ENCODE measurements at regions not wholly inside any gene's neighbourhood (a gene's known extent, or its start where the extent isn't known, plus 50 kb on each side); places are given as distances from the start of the nearest gene placed in this dataset.
A peak's percentile ranks its signal among the peaks of the same experiment; 100 is the strongest.

GRCh38 chr10:4046030-4046429 is 261.0 kb upstream of the KLF6 start:
- no peak for DNase-seq (ENCODE audit: low spot score)
- TF ChIP-seq, protein P1, sequence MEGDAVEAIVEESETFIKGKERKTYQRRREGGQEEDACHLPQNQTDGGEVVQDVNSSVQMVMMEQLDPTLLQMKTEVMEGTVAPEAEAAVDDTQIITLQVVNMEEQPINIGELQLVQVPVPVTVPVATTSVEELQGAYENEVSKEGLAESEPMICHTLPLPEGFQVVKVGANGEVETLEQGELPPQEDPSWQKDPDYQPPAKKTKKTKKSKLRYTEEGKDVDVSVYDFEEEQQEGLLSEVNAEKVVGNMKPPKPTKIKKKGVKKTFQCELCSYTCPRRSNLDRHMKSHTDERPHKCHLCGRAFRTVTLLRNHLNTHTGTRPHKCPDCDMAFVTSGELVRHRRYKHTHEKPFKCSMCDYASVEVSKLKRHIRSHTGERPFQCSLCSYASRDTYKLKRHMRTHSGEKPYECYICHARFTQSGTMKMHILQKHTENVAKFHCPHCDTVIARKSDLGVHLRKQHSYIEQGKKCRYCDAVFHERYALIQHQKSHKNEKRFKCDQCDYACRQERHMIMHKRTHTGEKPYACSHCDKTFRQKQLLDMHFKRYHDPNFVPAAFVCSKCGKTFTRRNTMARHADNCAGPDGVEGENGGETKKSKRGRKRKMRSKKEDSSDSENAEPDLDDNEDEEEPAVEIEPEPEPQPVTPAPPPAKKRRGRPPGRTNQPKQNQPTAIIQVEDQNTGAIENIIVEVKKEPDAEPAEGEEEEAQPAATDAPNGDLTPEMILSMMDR (IDR thresholded peaks at IDR 0.05; ENCODE audit: unreplicated experiment), result no peak
- H3K4me3 Mint-ChIP-seq (ENCODE audit: unreplicated experiment), result no peak overlapping the region
- peaks cover 20% of the 10 kb centered on the region for H3K4me1 Mint-ChIP-seq (ENCODE audit: unreplicated experiment)
- no peaks in the 10 kb centered on the region for H3K27me3 Mint-ChIP-seq (ENCODE audit: unreplicated experiment)
- H3K36me3 Mint-ChIP-seq (ENCODE audit: low read depth, unreplicated experiment), result peaks cover 6% of the 10 kb centered on the region
- peaks cover 9% of the 10 kb centered on the region for H3K9me3 Mint-ChIP-seq (ENCODE audit: unreplicated experiment)
- no peak overlapping the region for H3K27ac Mint-ChIP-seq (ENCODE audit: unreplicated experiment)

DNA sequence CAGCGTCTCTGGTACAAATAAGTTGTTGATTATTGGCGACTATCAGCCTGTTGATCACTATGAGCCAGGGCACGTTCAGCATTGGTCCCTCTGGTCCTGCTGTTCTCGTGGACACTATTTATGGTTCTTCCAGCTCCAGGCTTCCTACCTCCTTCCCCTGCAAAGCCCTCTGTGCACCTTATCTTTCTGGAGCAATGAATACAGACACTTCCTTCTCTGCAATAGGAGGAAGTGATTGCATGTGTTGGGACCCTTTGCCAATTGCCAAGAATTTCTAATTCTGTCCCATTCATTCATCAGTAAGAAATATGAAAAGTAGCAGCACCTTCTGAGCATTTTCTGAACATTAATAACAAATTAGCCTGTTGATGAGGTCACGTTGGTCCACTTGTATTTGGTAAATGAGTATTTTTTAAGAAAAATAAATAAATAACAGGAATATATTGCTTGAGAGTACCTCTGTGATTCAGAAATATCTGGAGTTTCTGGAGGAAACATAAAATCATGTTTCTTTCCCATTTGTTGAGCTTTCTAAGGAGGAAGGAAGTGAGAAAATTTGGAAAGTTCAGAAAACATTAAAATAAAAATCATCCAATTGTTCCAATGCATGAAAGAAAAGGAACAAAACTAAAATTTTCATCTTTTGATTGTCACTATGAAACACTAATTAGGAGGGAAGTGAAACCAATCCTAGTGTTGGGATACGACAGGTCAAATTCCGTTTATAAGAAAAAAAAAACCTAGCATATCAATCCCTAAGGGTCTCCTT is 259.1 kb upstream of the KLF6 start:
- Mint-ChIP-seq H3K27me3 (ENCODE audit: unreplicated experiment) (no peaks in the 10 kb centered on the region), H3K4me3 (ENCODE audit: unreplicated experiment) (no peak overlapping the region), H3K9me3 (ENCODE audit: unreplicated experiment) (peaks cover 9% of the 10 kb centered on the region), H3K4me1 (ENCODE audit: unreplicated experiment) (peaks cover 17% of the 10 kb centered on the region), H3K27ac (ENCODE audit: unreplicated experiment) (peak overlapping the region; percentile 64), H3K36me3 (ENCODE audit: low read depth, unreplicated experiment) (peaks cover 6% of the 10 kb centered on the region)
- TF ChIP-seq, protein P1 (IDR thresholded peaks at IDR 0.05; ENCODE audit: unreplicated experiment), result no peak
- DNase-seq (ENCODE audit: low spot score), result no peak

DNA sequence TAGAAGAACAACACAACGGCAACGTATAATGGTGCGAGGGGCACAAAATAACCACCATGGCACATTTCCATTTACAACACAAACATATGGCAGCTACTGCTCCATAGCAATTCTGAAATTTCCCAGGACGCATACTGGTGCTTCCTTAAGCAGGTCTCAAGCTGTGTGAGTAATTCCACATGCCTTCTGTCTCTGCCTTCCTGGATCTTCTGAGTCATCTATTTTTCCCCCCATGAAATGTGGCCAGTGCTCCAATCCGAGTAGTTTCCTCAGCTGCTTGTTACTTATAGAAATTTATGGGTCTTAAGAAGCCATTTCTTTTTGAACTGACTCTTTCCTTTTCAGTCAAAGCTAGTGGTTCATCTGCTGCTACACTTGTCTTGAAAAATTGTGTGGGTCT is 256.6 kb upstream of the KLF6 start:
- H3K36me3 Mint-ChIP-seq (ENCODE audit: low read depth, unreplicated experiment), result peaks cover 6% of the 10 kb centered on the region
- no peaks in the 10 kb centered on the region for H3K27me3 Mint-ChIP-seq (ENCODE audit: unreplicated experiment)
- TF ChIP-seq, protein P1 (IDR thresholded peaks at IDR 0.05; ENCODE audit: unreplicated experiment), result no peak
- no peak for DNase-seq (ENCODE audit: low spot score)
- H3K27ac Mint-ChIP-seq (ENCODE audit: unreplicated experiment), result no peak overlapping the region
- H3K4me3 Mint-ChIP-seq (ENCODE audit: unreplicated experiment), result peak overlapping the region; percentile 19
- peaks cover 9% of the 10 kb centered on the region for H3K9me3 Mint-ChIP-seq (ENCODE audit: unreplicated experiment)
- peaks cover 17% of the 10 kb centered on the region for H3K4me1 Mint-ChIP-seq (ENCODE audit: unreplicated experiment)

DNA sequence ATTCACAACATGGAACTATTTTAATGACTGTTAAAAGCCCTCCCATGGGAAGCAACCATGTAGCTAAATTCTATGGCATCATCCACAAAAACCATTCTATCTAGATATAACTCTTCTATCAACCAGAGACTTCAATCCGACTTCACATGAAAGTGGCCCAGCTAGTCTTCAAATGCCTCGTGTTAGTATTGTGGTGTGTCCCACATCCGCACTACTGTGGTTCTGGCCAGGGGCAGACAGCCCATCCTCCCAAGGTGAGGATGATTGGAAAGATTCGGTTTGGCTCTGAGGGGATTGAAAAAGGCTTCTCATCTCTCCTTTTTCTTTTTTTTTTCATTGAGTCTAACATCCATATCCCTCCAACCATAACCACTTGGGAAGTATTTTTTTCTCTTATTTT is 253.0 kb upstream of the KLF6 start:
- H3K4me1 Mint-ChIP-seq (ENCODE audit: unreplicated experiment), result no peaks in the 10 kb centered on the region
- H3K4me3 Mint-ChIP-seq (ENCODE audit: unreplicated experiment), result no peak overlapping the region
- H3K36me3 Mint-ChIP-seq (ENCODE audit: low read depth, unreplicated experiment), result peaks cover 6% of the 10 kb centered on the region
- no peaks in the 10 kb centered on the region for H3K27me3 Mint-ChIP-seq (ENCODE audit: unreplicated experiment)
- TF ChIP-seq, protein P1 (IDR thresholded peaks at IDR 0.05; ENCODE audit: unreplicated experiment), result no peak
- H3K27ac Mint-ChIP-seq (ENCODE audit: unreplicated experiment), result no peak overlapping the region
- H3K9me3 Mint-ChIP-seq (ENCODE audit: unreplicated experiment), result peaks cover 9% of the 10 kb centered on the region
- no peak for DNase-seq (ENCODE audit: low spot score)

GRCh38 chr10:4035599-4035945 is 250.6 kb upstream of the KLF6 start:
- TF ChIP-seq, protein P1 (IDR thresholded peaks at IDR 0.05; ENCODE audit: unreplicated experiment), result no peak
- H3K9me3 Mint-ChIP-seq (ENCODE audit: unreplicated experiment), result no peaks in the 10 kb centered on the region

More at GRCh38 chr10:4035599-4035945, 250.6 kb upstream of the KLF6 start:
- no peaks in the 10 kb centered on the region for H3K27me3 Mint-ChIP-seq (ENCODE audit: unreplicated experiment)
- no peak for DNase-seq (ENCODE audit: low spot score)
- no peak overlapping the region for H3K4me3 Mint-ChIP-seq (ENCODE audit: unreplicated experiment)
- H3K27ac Mint-ChIP-seq (ENCODE audit: unreplicated experiment), result no peak overlapping the region
- H3K36me3 Mint-ChIP-seq (ENCODE audit: low read depth, unreplicated experiment), result no peaks in the 10 kb centered on the region
- no peaks in the 10 kb centered on the region for H3K4me1 Mint-ChIP-seq (ENCODE audit: unreplicated experiment)

All from endothelial cell (in vitro differentiated cells).